GM18868 (cell line): ENCODE measurements at regions not wholly inside any gene's neighbourhood (a gene's known extent, or its start where the extent isn't known, plus 50 kb on each side); places are given as distances from the start of the nearest gene placed in this dataset.

Source experiments
- ATAC-seq: cut with Tn5 transposase; IDR thresholded peaks from one replicate; pipeline ENCODE4 v1.9.1; 2021; ENCODE audit warnings: mild to moderate bottlenecking, moderate library complexity; ENCODE audit not compliant: unreplicated experiment

DNA sequence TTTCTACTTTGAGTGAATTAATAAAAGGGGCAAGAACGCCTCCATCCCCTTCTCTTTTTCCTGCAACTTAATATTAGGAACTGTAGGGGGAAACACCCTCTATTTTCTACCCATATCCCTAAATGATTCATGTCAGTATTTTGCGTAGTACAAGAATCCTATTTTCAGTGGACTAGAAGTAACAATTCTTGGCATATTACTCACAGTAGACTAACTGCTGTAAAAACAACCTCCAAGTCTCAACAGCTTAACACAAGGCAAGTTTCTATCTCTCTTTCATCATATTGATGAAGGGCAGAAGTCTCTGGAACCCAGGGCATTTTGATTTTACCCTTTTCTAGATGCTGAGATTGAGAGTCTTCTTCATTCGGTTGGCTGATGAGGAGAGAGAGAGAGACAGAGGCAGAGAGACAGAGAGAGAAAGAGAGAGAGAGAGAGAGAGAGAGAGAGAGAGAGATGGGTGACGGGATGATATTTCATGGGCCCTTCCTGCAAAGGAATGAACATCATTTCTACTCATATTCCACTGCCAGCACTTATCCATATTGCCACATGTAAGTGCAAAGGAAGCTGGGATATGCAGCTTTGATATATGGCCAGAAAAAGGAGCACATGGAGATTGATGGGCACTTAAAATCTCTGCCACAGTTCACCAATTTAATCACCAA is 481.6 kb downstream of the LPIN1 start:
- no peak for ATAC-seq

DNA sequence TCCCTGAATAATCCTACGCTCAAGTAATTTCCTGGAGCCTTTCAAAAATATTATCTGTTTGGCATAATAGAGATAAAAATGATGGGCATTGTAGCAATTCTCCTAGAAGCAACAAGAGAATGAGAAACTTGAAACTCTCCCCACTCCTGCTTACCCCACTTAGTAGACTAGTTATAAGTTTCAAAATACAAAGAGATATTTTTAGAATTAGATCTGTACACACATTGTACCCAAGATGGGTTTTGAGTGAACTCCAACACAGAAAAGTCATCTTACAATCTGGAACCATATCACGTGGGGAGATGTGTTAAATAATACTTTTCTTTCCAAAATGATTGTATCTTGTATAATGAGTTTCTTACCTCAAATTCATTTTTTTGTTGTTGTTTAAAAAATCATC is 484.9 kb downstream of the LPIN1 start:
- ATAC-seq: no peak

DNA sequence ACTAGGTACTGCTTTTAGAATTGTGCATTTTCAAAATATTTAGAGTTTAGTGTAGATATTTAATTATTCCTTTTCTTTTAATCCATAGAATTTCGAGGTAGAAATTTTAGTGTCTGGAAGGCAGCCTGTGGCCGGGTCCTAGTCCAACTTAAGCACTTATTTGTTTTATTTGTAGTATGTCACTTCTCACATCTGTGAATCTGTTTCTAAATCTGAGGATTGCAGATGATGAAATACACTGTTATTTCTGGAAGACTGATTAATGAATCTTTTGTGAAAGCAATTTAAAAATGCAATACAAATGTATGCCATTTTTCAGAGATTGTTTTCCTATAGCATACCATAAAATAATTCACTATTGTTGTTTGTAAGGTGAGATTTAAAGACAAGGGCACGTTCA is 483.9 kb upstream of the TRIB2 start:
- ATAC-seq: no peak

DNA sequence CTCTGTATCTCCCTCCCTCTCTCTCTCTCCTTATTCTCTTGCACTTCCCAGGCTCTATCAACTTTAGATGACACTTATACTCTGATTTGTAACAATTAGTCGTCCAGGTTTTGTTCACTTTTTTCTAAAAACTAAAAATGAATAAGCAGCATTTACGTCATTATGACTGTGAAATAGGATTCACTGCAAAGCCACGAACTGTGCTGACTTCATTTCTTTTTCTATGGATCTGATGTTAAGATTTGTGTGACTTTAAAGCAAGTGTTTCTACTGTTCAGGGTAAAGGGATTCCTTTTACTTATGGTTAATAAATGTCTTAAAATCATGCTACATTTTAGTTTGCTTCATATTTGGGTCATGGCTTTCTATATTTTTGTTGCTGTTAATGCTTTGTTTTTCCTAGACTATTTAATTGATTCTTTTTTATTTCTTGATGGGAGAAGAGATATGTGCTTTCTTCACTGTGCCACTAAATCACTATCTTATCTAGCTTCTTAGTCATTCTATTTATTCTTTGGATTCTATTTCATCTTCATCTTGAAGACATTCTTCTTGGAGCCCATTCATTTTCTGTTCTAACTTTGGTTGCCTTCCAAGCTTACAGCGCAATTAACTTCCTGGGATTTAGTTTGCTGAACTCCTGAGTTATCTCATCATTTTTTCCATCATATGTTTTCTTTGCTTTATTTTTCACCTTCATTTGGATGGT is 480.4 kb upstream of the TRIB2 start:
- no peak for ATAC-seq

DNA sequence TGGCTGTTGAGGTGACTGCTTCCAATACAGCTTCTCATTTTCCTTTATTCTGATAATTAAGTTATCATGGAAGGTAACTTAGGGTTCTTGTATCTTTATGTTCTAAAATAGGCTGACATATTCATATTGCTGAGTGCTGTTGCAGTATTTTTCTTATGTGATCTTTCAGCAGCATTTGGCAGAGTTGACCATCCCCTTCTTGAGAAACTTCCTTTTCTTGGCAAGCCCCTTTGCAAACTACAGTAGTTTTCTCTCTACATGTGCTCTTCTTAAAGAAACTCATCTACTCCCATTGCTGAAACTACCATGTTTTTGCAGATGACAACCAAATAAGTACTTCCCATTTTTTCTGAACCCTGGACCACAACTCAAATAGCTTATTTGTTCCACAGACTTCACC is 476.5 kb upstream of the TRIB2 start:
- ATAC-seq: no peak

DNA sequence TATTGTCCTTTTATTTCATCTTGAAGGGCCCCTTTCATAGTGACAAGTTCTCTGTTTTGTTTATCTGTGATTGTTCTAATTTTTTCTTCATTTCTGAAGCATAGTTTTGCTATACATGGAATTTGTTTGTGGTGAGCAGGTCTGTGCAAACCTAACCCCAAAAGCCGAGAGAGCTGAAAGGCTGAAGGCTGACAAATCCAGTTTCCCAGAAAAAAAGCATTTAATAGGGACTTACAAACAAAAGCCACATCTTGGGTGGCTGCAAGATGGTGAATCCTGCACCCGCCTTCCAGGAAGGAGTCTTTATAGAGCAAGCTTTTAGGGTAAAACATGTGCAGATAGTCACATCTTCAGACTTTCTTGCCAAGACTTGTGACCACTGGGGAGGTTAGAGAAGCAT is 473.4 kb upstream of the TRIB2 start:
- no peak for ATAC-seq

DNA sequence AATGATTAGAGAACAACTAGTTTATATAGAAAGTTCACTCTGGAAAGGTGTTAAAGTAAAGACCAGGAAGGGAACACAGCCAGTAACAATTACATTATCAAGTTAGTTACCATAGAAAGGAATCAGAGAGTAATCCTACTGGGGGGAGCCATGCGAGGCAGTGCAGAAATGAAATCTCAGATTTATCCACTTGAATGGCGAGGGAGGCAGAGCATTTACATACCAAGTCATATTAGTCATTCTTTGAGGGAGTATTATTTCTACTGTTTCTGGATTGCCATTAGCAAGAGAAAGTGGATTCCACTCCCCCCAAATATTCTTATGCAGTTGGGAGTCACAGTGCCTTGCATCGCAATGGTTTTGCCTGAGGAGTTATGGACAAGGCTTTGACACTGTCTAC is 472.7 kb upstream of the TRIB2 start:
- ATAC-seq: no peak

DNA sequence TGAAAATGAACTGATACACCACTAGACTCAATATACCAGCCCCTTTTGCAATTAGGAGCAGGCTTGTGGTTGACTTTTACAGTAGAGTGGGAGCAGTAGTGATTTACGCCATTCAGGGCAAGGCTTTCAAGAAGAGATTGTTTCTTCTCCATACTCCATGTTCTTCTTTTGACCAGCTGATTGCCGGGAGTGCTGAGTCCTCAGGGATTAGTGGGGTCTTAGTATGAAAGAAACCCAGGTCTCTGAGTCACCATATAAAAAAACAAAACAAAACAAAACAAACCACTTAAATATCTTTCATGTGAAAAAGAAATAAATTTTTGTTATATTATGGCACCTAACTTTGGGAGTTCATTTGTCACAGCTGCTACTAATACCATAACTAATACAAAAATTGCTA is 465.6 kb upstream of the TRIB2 start:
- ATAC-seq: no peak

DNA sequence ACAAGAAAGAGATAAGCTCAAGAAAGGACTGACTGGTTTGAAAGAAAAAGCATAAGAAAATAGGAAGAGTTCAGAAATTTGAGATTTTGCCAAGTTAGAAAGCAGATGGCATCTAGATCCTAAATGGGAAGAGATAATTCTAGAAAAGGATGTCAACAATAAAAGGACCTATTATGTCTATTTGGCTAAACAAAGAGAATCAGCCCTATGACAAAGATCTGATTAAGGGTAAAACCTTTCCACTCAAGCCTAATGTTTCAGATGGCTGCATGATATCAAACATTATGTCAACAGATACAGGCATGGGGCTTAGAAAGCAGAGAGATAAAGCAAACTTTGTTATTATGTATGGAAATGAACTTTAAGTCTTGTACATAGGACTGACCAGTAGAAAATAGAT is 465.0 kb upstream of the TRIB2 start:
- ATAC-seq: no peak

DNA sequence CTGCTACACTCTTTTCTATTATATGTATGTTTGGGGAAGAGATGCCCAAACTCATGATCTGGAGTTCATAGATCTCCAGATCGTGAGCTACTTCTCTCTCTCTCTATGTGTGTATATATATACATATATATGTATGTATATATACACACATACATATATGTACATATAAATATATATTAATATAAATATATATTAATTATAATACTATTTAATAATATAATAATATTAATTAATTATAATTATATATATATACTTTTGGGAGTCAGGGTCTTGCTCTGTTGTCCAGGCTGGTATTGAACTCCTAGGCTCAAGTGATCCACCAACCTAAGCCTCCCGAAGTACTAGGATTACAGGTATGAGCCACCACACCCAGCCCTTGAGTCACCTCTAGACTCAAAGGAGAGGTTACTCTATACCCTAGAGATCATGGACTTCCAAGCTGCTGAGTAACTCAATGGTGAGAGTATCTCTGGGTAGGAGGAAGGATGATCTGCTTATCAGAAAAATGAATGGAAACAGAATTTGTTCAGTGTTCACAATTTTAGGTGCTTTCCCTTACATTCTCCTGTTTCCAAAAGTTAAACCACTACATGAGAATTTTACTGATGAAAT is 463.5 kb upstream of the TRIB2 start:
- no peak for ATAC-seq

DNA sequence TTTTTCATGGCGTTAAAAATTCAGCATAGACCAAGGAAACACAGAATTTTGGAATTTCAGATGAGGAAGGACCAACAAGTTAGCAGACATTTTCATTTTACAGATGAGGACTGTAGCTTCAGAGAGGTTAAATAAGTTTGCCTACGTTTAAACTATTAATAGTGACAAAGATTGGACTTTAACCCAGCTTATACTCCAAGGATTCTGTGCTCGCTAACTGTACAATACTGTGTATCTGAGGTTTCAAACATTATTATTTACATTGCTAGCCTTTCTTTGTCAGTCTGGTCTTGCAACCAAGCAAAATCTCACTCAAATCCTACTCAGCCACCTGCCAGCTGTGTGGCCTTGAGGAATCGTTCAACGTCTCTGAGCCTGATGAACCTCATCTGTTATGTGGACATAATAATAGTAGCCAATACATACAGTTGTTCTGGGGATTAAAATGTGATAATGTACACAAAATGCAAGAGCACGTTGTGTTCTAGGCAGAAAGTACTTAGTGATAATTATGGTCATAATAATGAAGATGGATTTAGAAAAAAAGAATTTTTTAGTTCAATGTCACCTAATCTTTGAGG is 462.4 kb upstream of the TRIB2 start:
- ATAC-seq: no peak

DNA sequence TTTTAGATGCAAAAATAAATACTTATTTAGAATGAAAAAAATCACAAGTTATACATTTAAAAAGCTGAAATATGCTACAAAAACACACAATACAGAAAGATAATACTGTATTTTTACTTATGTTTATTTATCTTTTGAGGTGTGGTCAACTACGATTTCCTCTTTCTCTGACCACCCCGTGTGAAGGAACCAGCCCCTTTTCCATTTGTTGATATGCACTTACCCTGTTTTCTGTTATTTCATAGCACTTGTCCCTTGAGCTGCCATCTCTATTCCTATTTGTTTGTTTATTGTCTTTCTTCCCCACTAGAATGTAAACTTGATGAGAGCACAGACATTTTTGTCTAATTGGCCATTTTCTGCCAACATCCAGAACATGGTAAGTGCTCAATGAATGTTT is 460.5 kb upstream of the TRIB2 start:
- no peak for ATAC-seq

DNA sequence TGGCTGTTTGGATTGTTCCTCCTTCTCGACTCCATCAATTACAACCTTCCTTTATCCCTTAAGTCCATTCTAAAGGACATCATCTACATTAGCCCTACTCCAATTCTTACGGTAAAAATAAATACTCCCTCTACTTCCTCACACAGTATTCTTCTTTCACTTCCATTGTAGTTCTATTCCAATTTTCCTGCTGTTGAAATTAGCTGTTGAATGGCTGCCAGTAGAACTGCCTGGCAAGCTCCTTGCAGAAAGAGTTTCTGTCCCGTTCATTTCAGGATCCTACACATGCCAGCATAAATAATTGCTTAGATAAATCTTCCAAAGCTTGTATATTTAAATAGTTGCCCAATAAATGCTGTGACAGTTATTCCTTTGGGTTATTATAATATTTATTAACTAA is 459.3 kb upstream of the TRIB2 start:
- no peak for ATAC-seq

DNA sequence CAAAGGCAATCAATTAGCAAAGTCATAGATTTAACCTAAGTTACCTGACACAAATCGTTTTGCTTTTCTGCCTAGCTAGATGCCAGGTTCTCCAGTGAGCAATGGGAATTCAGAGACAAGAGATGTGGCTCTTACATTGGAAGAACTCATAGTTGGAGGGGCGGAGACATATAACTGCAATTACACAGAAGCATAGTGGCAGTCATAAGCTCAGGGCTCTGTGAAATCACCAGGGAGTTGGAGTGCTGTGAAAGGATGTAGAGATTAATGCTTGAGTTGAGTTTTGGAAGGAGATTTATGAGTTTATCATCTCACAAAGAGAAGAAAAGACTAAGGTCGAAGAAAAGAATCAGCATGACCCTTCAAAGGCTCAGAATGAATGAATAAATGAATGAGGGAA is 457.2 kb upstream of the TRIB2 start:
- ATAC-seq: no peak

DNA sequence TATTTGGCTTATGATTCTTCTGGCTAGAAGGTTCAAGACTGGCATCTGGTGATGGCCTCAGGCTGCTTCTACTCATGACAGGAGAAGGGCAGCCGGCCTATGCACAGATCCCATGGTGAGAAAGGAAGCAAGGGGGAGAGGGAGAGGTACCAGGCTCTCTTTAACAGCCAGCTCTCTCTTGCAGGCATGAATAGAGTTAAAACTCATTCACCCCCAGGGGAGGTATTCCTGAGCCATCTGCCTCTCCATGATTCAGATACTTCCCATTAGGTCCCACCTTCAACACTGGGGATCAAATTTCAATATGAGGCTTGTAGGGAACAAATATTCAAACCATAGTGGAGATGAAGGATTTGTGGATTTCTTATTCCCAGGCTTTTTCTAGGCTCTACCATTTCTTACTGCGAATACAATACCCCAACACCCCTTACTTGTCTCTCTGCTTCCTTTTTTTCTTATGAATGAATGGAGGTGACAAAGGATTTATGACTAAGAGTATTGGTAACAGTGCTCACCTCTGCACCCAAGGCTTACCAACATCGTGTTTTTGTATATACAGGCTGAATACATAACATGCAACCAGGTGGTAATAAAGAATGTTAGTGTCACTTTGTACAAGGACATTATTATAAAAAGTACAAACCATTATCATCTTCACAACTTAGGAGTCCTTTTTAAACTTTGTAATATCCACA is 454.6 kb upstream of the TRIB2 start:
- ATAC-seq: peak; percentile 31

DNA sequence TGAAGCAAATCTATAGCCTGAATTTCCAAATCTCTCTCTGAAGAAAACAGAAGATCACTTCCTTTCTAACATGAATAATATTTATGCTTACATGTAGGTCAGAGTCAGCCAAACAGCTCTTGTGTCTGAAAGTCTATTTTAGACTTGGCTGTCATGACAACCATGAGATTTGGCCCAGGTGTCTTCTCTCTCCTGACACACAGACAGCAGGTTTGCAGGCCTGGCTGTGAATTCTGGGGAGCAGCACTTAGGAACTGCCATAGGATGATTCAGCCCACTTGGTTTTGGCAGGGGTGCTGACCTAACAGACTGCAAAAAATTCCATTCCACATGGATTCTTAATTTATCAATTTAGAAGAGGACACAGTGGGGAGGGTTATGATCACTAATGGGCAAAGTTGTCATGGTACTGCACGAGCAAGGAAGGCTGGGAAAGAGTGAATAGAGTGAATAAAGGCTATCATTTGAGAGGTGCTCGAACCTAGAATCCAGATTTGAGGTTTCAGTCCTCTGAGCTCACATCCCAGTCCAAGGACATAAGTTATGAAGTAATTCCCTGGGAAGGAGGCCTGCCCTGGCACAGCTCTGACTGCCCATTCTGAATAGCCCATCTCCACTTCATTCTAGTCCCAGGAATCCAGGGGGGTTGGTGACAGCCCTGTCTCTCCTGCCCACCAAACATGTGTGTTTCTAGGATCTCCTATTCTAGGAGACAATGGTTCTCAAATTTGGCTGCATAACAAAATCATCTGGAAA is 453.9 kb upstream of the TRIB2 start:
- ATAC-seq: peak; percentile 87

DNA sequence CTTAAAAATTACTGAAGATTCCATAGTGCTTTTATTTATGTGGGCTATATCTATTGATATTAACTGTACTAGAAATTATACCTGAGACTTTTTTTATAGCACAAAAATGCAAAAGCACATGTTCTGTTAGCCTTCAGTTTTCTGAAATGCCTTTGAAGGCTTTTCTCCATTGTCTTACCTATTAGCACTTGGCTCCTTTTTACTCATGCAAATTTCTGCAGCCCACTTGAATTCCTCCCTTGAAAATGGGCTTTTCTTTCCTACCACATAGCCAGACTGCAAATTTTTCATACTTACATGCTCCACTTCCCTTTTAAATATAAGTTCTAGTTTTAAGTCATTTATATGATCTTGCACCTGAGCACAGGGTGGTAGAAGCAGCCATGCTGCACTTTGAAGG is 453.0 kb upstream of the TRIB2 start:
- ATAC-seq: no peak

DNA sequence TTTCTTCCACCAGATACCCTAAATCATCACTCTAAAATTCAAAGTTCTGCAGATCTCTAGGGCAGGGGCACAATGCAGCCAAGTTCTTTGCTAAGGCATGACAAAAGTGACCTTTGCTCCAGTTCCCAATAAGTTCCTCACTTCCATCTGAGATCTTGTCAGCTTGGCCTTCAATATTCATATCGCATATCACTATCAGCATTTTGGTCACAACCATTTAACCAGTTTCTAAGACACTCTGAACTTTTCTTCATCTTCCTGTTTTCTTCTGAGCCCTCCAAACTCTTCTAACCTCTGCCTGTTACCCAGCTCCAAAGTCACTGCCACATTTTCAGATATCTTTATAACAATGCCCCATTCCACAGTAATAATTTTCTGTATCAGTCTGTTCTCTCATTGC is 452.6 kb upstream of the TRIB2 start:
- no peak for ATAC-seq

DNA sequence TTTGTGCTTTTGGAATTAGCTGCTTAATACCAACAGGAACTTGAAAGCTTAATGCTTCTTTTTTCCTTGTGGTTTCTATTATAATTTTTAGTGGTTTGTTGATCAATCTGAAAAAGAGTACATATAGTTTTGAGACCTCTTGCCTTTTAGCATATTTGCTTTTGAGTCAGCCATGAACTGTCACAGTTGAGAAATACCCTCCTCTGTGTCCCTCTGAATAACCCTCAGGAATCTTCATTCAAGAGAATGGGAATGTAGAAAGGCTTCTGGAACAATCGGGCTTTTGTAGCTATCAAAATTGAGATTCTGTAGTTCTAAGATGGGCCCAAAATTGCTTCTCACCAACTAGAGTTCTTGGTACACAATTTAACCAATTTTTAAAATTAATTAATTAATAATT is 451.1 kb upstream of the TRIB2 start:
- ATAC-seq: no peak

DNA sequence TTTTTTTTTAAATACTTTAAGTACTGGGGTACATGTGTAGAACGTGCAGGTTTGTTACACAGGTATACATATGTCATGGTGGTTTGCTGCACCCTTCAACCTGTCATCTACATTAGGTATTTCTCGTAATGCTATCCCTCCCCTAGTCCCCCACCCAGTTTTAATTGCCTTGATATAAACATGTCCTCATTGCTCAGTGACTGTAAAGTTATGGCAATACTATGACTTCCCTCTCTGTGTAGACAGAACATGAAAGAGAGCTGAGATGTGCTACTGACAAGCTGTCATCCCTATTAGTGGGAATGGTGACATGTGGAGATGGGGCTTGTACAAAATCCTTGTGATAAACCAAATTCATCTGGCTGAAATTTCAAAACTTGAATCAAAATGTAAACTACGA is 449.7 kb upstream of the TRIB2 start:
- no peak for ATAC-seq
